ENCODE measurements at regions not wholly inside any gene's neighbourhood (a gene's known extent, or its start where the extent isn't known, plus 50 kb on each side); places are given as distances from the start of the nearest gene placed in this dataset.

DNA sequence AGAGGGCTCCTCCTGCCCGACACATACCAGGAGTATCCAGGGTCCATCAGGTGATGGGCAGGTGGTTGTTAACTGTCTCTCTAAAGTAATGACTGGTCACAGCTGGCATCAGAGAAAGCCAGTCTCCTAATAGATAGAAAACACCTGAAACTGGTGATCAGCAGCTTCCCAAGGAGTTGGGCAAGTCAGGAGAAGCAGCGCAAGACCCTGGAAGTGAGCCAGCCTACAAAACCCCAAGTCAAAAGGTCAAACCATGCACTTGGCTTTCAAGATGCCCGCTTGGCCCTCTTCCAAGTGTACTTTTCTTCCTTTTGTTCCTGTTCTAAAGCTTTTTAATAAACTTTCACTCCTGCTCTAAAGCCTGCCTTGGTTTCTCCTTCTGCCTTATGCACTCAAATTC lies 815.2 kb downstream of the DCDC2C start:
- Mint-ChIP-seq H3K36me3 (ENCODE audit: insufficient read depth, unreplicated experiment) (no peaks in the 10 kb centered on the region), H3K4me1 (ENCODE audit: low read depth, unreplicated experiment) (no peaks in the 10 kb centered on the region), H3K9me3 (ENCODE audit: unreplicated experiment) (peaks cover 10% of the 10 kb centered on the region), H3K4me3 (ENCODE audit: unreplicated experiment) (no peak overlapping the region), H3K27me3 (ENCODE audit: insufficient read depth, unreplicated experiment) (peaks cover 3% of the 10 kb centered on the region), H3K27ac (ENCODE audit: unreplicated experiment) (no peak overlapping the region)
- no peaks in the 10 kb centered on the region for H3K4me1 ChIP-seq
- no TSS peak for BruUV-seq (replicated peaks)
- H3K4me3 ChIP-seq (ENCODE audit: low read depth, low read length), result no peak overlapping the region
- H3K36me3 ChIP-seq (ENCODE audit: control insufficient read depth, insufficient read depth, low read length), result no peaks in the 10 kb centered on the region
- intact Hi-C loops (cut with micrococcal nuclease; ENCODE audit: unreplicated experiment), result no loop called here
- no peak for DNase-seq
- no peaks in the 10 kb centered on the region for H3K9me3 ChIP-seq
- ChIA-PET CTCF (no interaction called here), POLR2A (no interaction called here)
- TF ChIP-seq, protein P1, sequence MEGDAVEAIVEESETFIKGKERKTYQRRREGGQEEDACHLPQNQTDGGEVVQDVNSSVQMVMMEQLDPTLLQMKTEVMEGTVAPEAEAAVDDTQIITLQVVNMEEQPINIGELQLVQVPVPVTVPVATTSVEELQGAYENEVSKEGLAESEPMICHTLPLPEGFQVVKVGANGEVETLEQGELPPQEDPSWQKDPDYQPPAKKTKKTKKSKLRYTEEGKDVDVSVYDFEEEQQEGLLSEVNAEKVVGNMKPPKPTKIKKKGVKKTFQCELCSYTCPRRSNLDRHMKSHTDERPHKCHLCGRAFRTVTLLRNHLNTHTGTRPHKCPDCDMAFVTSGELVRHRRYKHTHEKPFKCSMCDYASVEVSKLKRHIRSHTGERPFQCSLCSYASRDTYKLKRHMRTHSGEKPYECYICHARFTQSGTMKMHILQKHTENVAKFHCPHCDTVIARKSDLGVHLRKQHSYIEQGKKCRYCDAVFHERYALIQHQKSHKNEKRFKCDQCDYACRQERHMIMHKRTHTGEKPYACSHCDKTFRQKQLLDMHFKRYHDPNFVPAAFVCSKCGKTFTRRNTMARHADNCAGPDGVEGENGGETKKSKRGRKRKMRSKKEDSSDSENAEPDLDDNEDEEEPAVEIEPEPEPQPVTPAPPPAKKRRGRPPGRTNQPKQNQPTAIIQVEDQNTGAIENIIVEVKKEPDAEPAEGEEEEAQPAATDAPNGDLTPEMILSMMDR (IDR thresholded peaks at IDR 0.05; ENCODE audit: insufficient read depth in 1 of 2, low read depth in 1 of 2, low read length in 1 of 2, severe bottlenecking in 1 of 2, unreplicated experiment in 1 of 2), result no peak
- H3K27me3 ChIP-seq (replicated peaks; ENCODE audit: control insufficient read depth, insufficient read depth, low read length), result no peaks in the 10 kb centered on the region

DNA sequence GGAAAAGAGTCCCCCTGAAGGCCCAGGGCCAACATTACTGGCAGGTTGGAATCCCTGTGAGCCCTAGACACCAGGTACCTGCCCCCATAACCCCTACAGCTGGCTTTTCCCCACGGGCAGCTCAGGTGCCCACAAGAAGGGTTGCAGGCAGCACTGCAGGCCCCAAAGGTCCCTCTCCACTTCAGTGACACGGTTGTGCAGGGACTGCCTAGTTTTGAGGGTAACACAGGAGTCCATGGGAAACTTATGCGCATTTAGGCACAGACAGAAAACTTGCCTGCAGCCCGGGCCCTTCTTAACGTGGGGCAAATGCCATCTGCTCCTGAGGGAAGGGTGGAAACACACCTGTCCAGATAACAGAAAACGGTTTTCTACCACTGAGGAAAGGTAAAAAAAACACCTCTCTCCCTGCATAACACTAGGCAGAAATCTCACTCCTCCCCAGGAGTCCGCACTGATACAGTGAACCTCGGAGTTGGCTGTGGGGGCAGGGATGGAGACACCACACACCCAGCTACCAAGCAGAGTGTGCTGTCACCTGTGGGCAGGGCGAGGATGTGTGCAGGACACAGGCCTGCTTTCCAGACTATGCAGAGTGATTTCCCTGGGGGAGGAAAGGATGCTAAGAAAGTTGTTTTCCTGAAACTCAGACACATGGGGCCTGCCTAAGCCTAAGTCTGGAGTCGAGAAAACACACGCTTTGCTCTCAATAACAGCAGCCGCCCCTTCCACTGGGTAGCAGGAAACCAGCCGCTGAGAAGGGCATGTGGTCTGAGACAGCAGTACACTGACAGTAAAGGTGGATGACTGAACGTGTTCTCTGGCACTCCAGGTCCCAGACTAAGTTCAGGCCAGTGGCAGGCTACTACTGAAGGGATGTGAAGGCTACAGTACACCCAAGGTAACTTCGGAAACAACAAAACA lies 819.4 kb downstream of the DCDC2C start:
- BruUV-seq (replicated peaks), result no TSS peak
- no peak overlapping the region for H3K4me3 ChIP-seq (ENCODE audit: low read depth, low read length)
- CTCF ChIA-PET, result no interaction called here
- POLR2A ChIA-PET, result no interaction called here
- no peaks in the 10 kb centered on the region for H3K36me3 ChIP-seq (ENCODE audit: control insufficient read depth, insufficient read depth, low read length)
- no peak for DNase-seq
- Mint-ChIP-seq H3K27me3 (ENCODE audit: insufficient read depth, unreplicated experiment) (peaks cover 3% of the 10 kb centered on the region), H3K4me3 (ENCODE audit: unreplicated experiment) (no peak overlapping the region), H3K9me3 (ENCODE audit: unreplicated experiment) (no peaks in the 10 kb centered on the region), H3K27ac (ENCODE audit: unreplicated experiment) (no peak overlapping the region), H3K36me3 (ENCODE audit: insufficient read depth, unreplicated experiment) (no peaks in the 10 kb centered on the region), H3K4me1 (ENCODE audit: low read depth, unreplicated experiment) (no peaks in the 10 kb centered on the region)
- no peaks in the 10 kb centered on the region for H3K4me1 ChIP-seq
- TF ChIP-seq, protein P1 (IDR thresholded peaks at IDR 0.05; ENCODE audit: insufficient read depth in 1 of 2, low read depth in 1 of 2, low read length in 1 of 2, severe bottlenecking in 1 of 2, unreplicated experiment in 1 of 2), result no peak
- intact Hi-C loops (cut with micrococcal nuclease; ENCODE audit: unreplicated experiment), result no loop called here
- no peaks in the 10 kb centered on the region for H3K9me3 ChIP-seq
- H3K27me3 ChIP-seq (replicated peaks; ENCODE audit: control insufficient read depth, insufficient read depth, low read length), result no peaks in the 10 kb centered on the region

DNA sequence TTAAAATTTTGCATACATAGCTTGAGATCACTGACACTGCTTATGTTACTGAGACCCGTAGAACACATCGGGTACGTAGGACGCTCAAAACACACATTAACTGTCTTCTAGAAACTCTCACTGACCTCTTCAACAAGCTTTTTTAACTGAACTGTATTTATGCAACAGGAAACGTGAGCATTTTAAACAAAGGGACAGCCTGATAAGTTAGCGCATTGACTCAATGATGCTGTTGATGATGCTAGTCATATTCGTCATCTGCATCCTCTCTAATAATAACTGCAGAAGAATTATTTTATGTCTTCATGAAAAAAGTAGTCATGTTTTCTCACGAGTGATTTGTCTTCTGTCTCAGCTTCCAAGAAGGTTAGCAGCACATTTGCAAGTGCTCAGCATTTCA lies 824.0 kb downstream of the DCDC2C start:
- no peaks in the 10 kb centered on the region for H3K36me3 Mint-ChIP-seq (ENCODE audit: insufficient read depth, unreplicated experiment)
- BruUV-seq (replicated peaks), result no TSS peak
- H3K27me3 Mint-ChIP-seq (ENCODE audit: insufficient read depth, unreplicated experiment), result peaks cover 2% of the 10 kb centered on the region
- intact Hi-C loops (cut with micrococcal nuclease; ENCODE audit: unreplicated experiment), result no loop called here
- DNase-seq, result no peak
- no peaks in the 10 kb centered on the region for H3K9me3 Mint-ChIP-seq (ENCODE audit: unreplicated experiment)
- no peak overlapping the region for H3K27ac Mint-ChIP-seq (ENCODE audit: unreplicated experiment)
- Histone ChIP-seq H3K27me3 (replicated peaks; ENCODE audit: control insufficient read depth, insufficient read depth, low read length) (no peaks in the 10 kb centered on the region), H3K36me3 (ENCODE audit: control insufficient read depth, insufficient read depth, low read length) (no peaks in the 10 kb centered on the region), H3K4me1 (no peaks in the 10 kb centered on the region), H3K9me3 (no peaks in the 10 kb centered on the region), H3K4me3 (ENCODE audit: low read depth, low read length) (no peak overlapping the region)
- ChIA-PET CTCF (no interaction called here), POLR2A (no interaction called here)
- TF ChIP-seq, protein P1 (IDR thresholded peaks at IDR 0.05; ENCODE audit: insufficient read depth in 1 of 2, low read depth in 1 of 2, low read length in 1 of 2, severe bottlenecking in 1 of 2, unreplicated experiment in 1 of 2), result no peak
- no peak overlapping the region for H3K4me3 Mint-ChIP-seq (ENCODE audit: unreplicated experiment)
- H3K4me1 Mint-ChIP-seq (ENCODE audit: low read depth, unreplicated experiment), result no peaks in the 10 kb centered on the region

Data from Caco-2 (cell line).